H4 (cell line): ENCODE measurements at regions not wholly inside any gene's neighbourhood (a gene's known extent, or its start where the extent isn't known, plus 50 kb on each side); places are given as distances from the start of the nearest gene placed in this dataset.
A peak's percentile ranks its signal among the peaks of the same experiment; 100 is the strongest.
"Not testable (repeated sequence)": the region's sequence is repeated elsewhere in the genome, so short reads cannot be mapped to it uniquely, and the experiment has no call there.

Experiments
- DNase-seq: peaks from one replicate; pipeline ENCODE4 v3.0.0-alpha.2; 2015; ENCODE audit warnings: low spot score

GRCh38 chr2:123811846-123812245 lies 213.2 kb upstream of the CNTNAP5 start:
- DNase-seq: no peak

- no peak for DNase-seq
These were observed 208.9 kb upstream of the CNTNAP5 start for GRCh38 chr2:123816203-123816602.

GRCh38 chr2:123816928-123817327 lies 208.2 kb upstream of the CNTNAP5 start:
- DNase-seq: no peak

- no peak for DNase-seq
These were observed 198.3 kb upstream of the CNTNAP5 start for GRCh38 chr2:123826729-123827271.

GRCh38 chr2:123839326-123839725 lies 185.8 kb upstream of the CNTNAP5 start:
- DNase-seq: no peak

- no peak for DNase-seq
These were observed 185.1 kb upstream of the CNTNAP5 start for GRCh38 chr2:123840016-123840415.

GRCh38 chr2:123840574-123840973 lies 184.5 kb upstream of the CNTNAP5 start:
- DNase-seq: no peak

- DNase-seq: no peak
These were observed 173.8 kb upstream of the CNTNAP5 start for GRCh38 chr2:123851281-123851680.

GRCh38 chr2:123853161-123853560 lies 171.9 kb upstream of the CNTNAP5 start:
- DNase-seq: no peak

- DNase-seq: not testable (repeated sequence)
These were observed 166.1 kb upstream of the CNTNAP5 start for GRCh38 chr2:123859031-123859430.

GRCh38 chr2:123864416-123864815 lies 160.7 kb upstream of the CNTNAP5 start:
- no peak for DNase-seq

GRCh38 chr2:123870206-123870880 lies 154.7 kb upstream of the CNTNAP5 start:
- no peak for DNase-seq

GRCh38 chr2:123870881-123871276 lies 154.2 kb upstream of the CNTNAP5 start:
- no peak for DNase-seq

- DNase-seq: no peak
These were observed 134.9 kb upstream of the CNTNAP5 start for GRCh38 chr2:123890148-123890547.

- DNase-seq: no peak
These were observed 130.9 kb upstream of the CNTNAP5 start for GRCh38 chr2:123894167-123894566.

- DNase-seq: no peak
These were observed 129.4 kb upstream of the CNTNAP5 start for GRCh38 chr2:123895651-123896050.

GRCh38 chr2:123901256-123901655 lies 123.8 kb upstream of the CNTNAP5 start:
- DNase-seq: no peak

- DNase-seq: no peak
These were observed 118.7 kb upstream of the CNTNAP5 start for GRCh38 chr2:123906361-123906760.

- DNase-seq: no peak
These were observed 116.6 kb upstream of the CNTNAP5 start for GRCh38 chr2:123908522-123908921.

- DNase-seq: no peak
These were observed 112.9 kb upstream of the CNTNAP5 start for GRCh38 chr2:123912171-123912570.

GRCh38 chr2:123913143-123913735 lies 111.8 kb upstream of the CNTNAP5 start:
- DNase-seq: no peak

- DNase-seq: peak; percentile 17
These were observed 109.7 kb upstream of the CNTNAP5 start for GRCh38 chr2:123915380-123915779.

GRCh38 chr2:123916051-123916450 lies 109.0 kb upstream of the CNTNAP5 start:
- DNase-seq: no peak

GRCh38 chr2:123916531-123916930 lies 108.6 kb upstream of the CNTNAP5 start:
- DNase-seq: no peak
